DMS 273 treated with DMSO at 0.1 percent for 48 hours (cell line): ENCODE measurements at regions not wholly inside any gene's neighbourhood (a gene's known extent, or its start where the extent isn't known, plus 50 kb on each side); places are given as distances from the start of the nearest gene placed in this dataset.

Experiments
- DNase-seq: peaks from one replicate; lab custom pipeline; 2025; lab: John Stamatoyannopoulos, UW

DNA sequence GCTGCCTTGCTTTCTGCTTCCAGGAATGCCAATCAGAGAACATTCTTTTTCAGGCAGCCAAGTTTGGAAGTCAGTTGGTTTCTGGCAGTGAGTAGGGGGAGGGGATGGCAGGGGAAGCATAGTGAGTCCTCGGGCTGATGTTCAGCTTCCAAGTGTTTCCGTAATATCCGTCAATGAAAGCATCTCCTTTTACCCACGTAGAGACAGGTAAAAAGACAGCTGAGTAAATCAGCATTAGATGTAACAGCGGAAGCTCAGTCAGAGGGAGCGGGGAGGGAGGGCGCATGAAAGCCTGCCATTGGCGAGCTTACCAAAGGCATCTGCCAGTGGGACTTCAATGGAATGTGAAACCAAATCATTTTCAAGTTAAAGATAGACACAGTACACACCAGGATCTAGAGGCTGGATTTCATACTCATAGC, 117.1 kb upstream of the DTNA start:
- no peak for DNase-seq

- DNase-seq = no peak
Observed at GRCh38 chr18:34594266-34594665, 115.8 kb upstream of the DTNA start.

GRCh38 chr18:34595690-34596089, 114.4 kb upstream of the DTNA start:
- no peak for DNase-seq

GRCh38 chr18:34598120-34598635, 111.9 kb upstream of the DTNA start:
- DNase-seq = no peak

- no peak for DNase-seq
Observed at GRCh38 chr18:34600158-34600557, 109.9 kb upstream of the DTNA start.

- DNase-seq = no peak
Observed at GRCh38 chr18:34600874-34601656, 109.0 kb upstream of the DTNA start.

DNA sequence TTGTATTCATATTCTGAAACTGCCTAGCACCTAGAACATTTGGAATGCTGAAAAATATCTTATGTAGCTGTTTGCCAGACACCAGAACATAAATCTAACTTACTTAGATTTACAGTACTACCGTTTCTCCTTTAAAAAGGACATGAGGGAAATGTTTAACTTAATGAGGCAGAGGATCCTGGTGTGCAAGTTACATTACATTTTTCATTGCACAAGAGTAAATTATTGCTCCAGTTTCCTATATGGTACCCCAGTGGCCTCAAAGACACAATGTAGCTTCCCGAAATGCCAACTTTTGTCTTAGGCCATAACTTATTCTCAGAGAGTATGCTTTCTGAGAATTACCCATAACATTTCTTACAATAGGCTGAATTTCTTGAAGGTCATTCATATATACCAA, 105.5 kb upstream of the DTNA start:
- no peak for DNase-seq

DNA sequence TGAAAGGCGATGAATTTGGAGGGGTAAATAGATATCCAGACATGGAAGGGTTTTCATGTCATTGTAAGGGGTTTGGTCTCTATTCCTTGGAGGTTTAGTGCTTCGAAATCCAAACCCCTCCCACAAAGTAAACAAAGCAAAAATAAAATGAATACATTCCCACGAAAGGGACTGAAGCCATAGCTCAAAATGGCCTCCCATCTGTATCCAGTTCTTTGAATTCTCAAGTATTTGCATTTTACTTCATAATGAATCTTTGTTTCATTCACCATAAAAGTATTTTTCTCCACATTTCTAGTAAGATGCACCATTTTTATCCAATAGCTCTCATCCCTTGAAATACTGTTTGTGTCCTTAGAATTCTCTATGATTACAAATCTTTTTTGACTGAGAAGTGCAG, 103.2 kb upstream of the DTNA start:
- DNase-seq = no peak

DNA sequence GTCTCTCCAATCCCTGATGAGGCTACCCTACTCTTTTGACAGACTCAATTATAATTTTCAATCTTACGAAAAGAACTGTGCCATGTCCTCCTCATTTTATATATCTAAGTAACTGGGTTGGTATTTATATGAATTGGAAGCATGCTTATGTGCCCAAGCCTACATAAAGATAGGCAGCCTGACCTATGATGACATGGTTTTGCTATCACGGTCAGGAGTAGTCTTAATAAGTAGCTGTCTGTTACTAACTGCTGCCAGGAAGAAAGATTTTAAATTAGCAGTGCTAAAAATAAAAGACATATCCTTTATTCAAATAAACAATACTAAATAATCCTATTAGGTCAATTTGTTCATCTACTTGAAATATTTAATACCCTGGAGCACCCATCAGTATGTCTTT, 102.0 kb upstream of the DTNA start:
- no peak for DNase-seq

- DNase-seq = no peak
Observed at GRCh38 chr18:34609986-34610648, 100.0 kb upstream of the DTNA start.

GRCh38 chr18:34611904-34612303, 98.2 kb upstream of the DTNA start:
- DNase-seq = no peak

GRCh38 chr18:34620258-34620861, 89.7 kb upstream of the DTNA start:
- DNase-seq = no peak

DNA sequence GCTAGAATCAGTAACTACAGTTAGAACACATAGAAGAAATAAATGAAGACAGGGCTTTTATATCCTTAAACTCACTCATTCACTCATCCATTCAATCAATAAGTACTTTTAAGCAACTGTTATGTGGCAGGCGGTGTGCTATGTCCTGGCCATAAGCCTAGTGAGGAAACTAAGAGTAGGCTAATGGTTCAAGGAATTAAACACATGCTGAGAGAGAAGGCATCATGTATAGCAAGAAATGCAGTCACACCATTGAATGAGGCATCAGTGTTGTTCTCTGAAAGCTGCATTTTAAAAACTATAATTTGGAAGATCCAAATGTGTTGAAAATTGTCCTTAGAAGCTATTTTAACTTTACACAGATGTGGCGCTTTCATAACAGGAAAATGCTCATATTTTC, 86.5 kb upstream of the DTNA start:
- no peak for DNase-seq

DNA sequence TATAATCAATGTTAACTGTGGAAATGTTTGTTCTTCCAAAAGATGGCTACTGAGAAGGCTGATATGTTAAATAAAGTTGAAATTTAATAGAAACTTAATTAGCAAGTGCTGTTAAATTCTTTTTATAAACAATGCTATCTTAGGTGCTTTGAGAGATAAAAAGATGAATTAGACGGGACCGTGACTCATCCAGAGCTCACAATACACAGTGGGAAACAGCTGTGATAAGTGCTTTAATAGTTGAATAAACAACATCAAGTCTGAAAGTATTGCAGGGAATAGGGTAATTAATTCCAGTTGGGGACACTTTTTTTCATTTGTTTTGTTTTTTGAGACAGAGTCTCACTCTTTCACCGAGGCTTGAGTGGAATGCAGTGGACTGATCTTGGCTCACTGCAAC, 85.5 kb upstream of the DTNA start:
- no peak for DNase-seq

GRCh38 chr18:34626404-34627136, 83.5 kb upstream of the DTNA start:
- no peak for DNase-seq

- no peak for DNase-seq
Observed at GRCh38 chr18:34627137-34627920, 82.8 kb upstream of the DTNA start.

GRCh38 chr18:34631093-34631966, 78.8 kb upstream of the DTNA start:
- no peak for DNase-seq

GRCh38 chr18:34632321-34632720, 77.8 kb upstream of the DTNA start:
- no peak for DNase-seq

- DNase-seq = no peak
Observed at GRCh38 chr18:34633368-34633767, 76.7 kb upstream of the DTNA start.

- DNase-seq = no peak
Observed at GRCh38 chr18:34637094-34637801, 72.8 kb upstream of the DTNA start.
